ENCODE measurements at regions not wholly inside any gene's neighbourhood (a gene's known extent, or its start where the extent isn't known, plus 50 kb on each side); places are given as distances from the start of the nearest gene placed in this dataset.

GRCh38 chr6:156559162-156559690 lies 218.0 kb upstream of the ARID1B start:
- DNase-seq, result no peak

- DNase-seq, result no peak
Observed at GRCh38 chr6:156557911-156558259, 219.3 kb upstream of the ARID1B start.

- DNase-seq, result no peak
Observed at GRCh38 chr6:156557251-156557910, 219.8 kb upstream of the ARID1B start.

- DNase-seq, result no peak
Observed at GRCh38 chr6:156556811-156557210, 220.4 kb upstream of the ARID1B start.

GRCh38 chr6:156555116-156555515 lies 222.1 kb upstream of the ARID1B start:
- DNase-seq, result no peak

- DNase-seq, result no peak
Observed at GRCh38 chr6:156554160-156554559, 223.0 kb upstream of the ARID1B start.

GRCh38 chr6:156552849-156553248 lies 224.3 kb upstream of the ARID1B start:
- no peak for DNase-seq

GRCh38 chr6:156550949-156551348 lies 226.2 kb upstream of the ARID1B start:
- no peak for DNase-seq

GRCh38 chr6:156545931-156546330 lies 231.2 kb upstream of the ARID1B start:
- DNase-seq, result no peak

GRCh38 chr6:156545021-156545420 lies 232.2 kb upstream of the ARID1B start:
- DNase-seq, result no peak

GRCh38 chr6:156544046-156544445 lies 233.1 kb upstream of the ARID1B start:
- no peak for DNase-seq

- DNase-seq, result no peak
Observed at GRCh38 chr6:156543431-156543830, 233.7 kb upstream of the ARID1B start.

- no peak for DNase-seq
Observed at GRCh38 chr6:156538875-156539660, 238.1 kb upstream of the ARID1B start.

- peak; percentile 63 for DNase-seq
Observed at GRCh38 chr6:156534594-156534993, 242.6 kb upstream of the ARID1B start.

- no peak for DNase-seq
Observed at GRCh38 chr6:156533872-156534524, 243.2 kb upstream of the ARID1B start.

- no peak for DNase-seq
Observed at GRCh38 chr6:156526081-156526480, 251.1 kb upstream of the ARID1B start.

GRCh38 chr6:156525541-156525940 lies 251.6 kb upstream of the ARID1B start:
- DNase-seq, result no peak

GRCh38 chr6:156519940-156520339 lies 257.2 kb upstream of the ARID1B start:
- no peak for DNase-seq

- DNase-seq, result no peak
Observed at GRCh38 chr6:156517088-156517487, 260.1 kb upstream of the ARID1B start.

- DNase-seq, result no peak
Observed at GRCh38 chr6:156515242-156515641, 261.9 kb upstream of the ARID1B start.

GRCh38 chr6:156513504-156513903 lies 263.7 kb upstream of the ARID1B start:
- DNase-seq, result no peak

GRCh38 chr6:156511570-156511969 lies 265.6 kb upstream of the ARID1B start:
- no peak for DNase-seq

GRCh38 chr6:156511051-156511450 lies 266.1 kb upstream of the ARID1B start:
- DNase-seq, result no peak

- no peak for DNase-seq
Observed at GRCh38 chr6:156510242-156510641, 266.9 kb upstream of the ARID1B start.

All from islet precursor cell (in vitro differentiated cells).